CD4-positive, CD25-positive, alpha-beta regulatory T cell (primary cell): ENCODE measurements at regions not wholly inside any gene's neighbourhood (a gene's known extent, or its start where the extent isn't known, plus 50 kb on each side); places are given as distances from the start of the nearest gene placed in this dataset.

Experiments used
- ATAC-seq, 2 donors: fragments of 150-1000 bp; cut with Tn5 transposase; one replicate each; pipeline ENCODE4 v1.10.0; 2021; ENCODE audit warnings: low read depth in 2 of 2, moderate number of reproducible peaks in 2 of 2, moderate library complexity in 1 of 2
- DNase-seq, 3 donors: peaks; one replicate each; pipeline versions ENCODE4 v3.0.0 to v3.0.0-alpha.2; 2012 to 2022; ENCODE audit warnings: mixed read lengths in 1 of 3
- H3K27ac ChIP-seq: one replicate; pipeline ENCODE4 v1.7.0; 2013; ENCODE audit warnings: mild to moderate bottlenecking, low read length; ENCODE audit not compliant: insufficient read depth, poor library complexity, severe bottlenecking
- H3K27me3 ChIP-seq: one replicate; pipeline ENCODE4 v1.7.0; 2013; ENCODE audit warnings: low read length; ENCODE audit not compliant: control insufficient read depth, insufficient read depth
- H3K36me3 ChIP-seq: one replicate; pipeline ENCODE4 v1.7.0; 2013; ENCODE audit warnings: mild to moderate bottlenecking, low read length, moderate library complexity; ENCODE audit not compliant: control insufficient read depth, insufficient read depth
- H3K4me1 ChIP-seq: 2 replicates; pipeline ENCODE4 v1.7.0; 2013; ENCODE audit warnings: mild to moderate bottlenecking, low read length; ENCODE audit not compliant: insufficient read depth, control insufficient read depth, poor library complexity, severe bottlenecking
- H3K4me3 ChIP-seq: one replicate; pipeline ENCODE4 v1.7.0; 2013; ENCODE audit warnings: low read depth, mild to moderate bottlenecking, low read length, moderate library complexity
- H3K9me3 ChIP-seq, 2 experiments: 1 replicate in 1 of 2; 2 replicates in 1 of 2; pipeline ENCODE4 v1.7.0; 2013; ENCODE audit warnings: low read length in 2 of 2, mild to moderate bottlenecking in 1 of 2, moderate library complexity in 1 of 2; ENCODE audit not compliant: control insufficient read depth in 2 of 2
- H3K27ac Mint-ChIP-seq, 3 donors: one replicate each; pipeline ENCODE4 v1.8.0; 2020 to 2022; ENCODE audit warnings: mild to moderate bottlenecking in 3 of 3, mixed read lengths in 3 of 3, moderate library complexity in 2 of 3
- H3K27me3 Mint-ChIP-seq: one replicate; pipeline ENCODE4 v1.8.0; 2022; ENCODE audit warnings: mild to moderate bottlenecking, mixed read lengths
- H3K36me3 Mint-ChIP-seq: one replicate; pipeline ENCODE4 v1.8.0; 2020; ENCODE audit warnings: mixed read lengths
- H3K4me1 Mint-ChIP-seq, 4 donors: one replicate each; pipeline ENCODE4 v1.8.0; 2020 to 2022; ENCODE audit warnings: mixed read lengths in 4 of 4, mild to moderate bottlenecking in 1 of 4
- H3K4me3 Mint-ChIP-seq, 4 donors: one replicate each; pipeline ENCODE4 v1.8.0; 2020 to 2022; ENCODE audit warnings: mild to moderate bottlenecking in 4 of 4, mixed read lengths in 4 of 4, moderate library complexity in 3 of 4
- H3K9me3 Mint-ChIP-seq, 7 donors: one replicate each; pipeline ENCODE4 v1.8.0; 2020 to 2022; ENCODE audit warnings: mixed read lengths in 7 of 7, mild to moderate bottlenecking in 3 of 7, moderate library complexity in 2 of 7

DNA sequence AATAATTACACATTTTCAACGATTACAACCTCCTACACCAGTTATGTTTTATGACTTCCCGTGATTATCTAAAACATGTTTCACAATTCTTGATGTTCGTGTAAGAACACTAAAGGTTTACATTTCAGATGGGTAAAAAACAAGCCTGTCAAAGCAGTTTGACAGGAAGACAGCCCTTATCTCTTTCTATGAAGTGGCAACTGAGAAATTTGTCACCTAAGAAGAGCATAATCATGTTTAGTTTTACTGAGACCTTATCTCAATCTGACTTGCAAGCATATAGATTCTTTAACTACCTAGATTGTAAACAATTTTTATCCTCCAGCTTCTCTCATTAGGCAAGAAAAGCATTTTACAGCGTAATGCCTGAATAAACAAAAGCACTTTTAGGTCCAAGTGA, 218.4 kb upstream of the ZBED5 start:
- DNase-seq, result peak in 1 of 3 donors; percentile 46
- Histone ChIP-seq H3K4me3 (no peak overlapping the region), H3K36me3 (no peaks in the 10 kb centered on the region), H3K4me1 (no peaks in the 10 kb centered on the region), H3K9me3 (no peaks in the 10 kb centered on the region), H3K27ac (no peak overlapping the region), H3K27me3 (peaks cover 7% of the 10 kb centered on the region)
- no peak for ATAC-seq
- H3K9me3 Mint-ChIP-seq, result no peaks in the 10 kb centered on the region
- no peak overlapping the region for H3K4me3 Mint-ChIP-seq
- no peaks in the 10 kb centered on the region for H3K36me3 Mint-ChIP-seq
- H3K27ac Mint-ChIP-seq, result peak overlapping the region in 1 of 3 donors; percentile 2
- H3K4me1 Mint-ChIP-seq, result peaks cover 0 to 15% (median 5%) of the 10 kb centered on the region in 4 donors
- H3K27me3 Mint-ChIP-seq, result peaks cover 12% of the 10 kb centered on the region

DNA sequence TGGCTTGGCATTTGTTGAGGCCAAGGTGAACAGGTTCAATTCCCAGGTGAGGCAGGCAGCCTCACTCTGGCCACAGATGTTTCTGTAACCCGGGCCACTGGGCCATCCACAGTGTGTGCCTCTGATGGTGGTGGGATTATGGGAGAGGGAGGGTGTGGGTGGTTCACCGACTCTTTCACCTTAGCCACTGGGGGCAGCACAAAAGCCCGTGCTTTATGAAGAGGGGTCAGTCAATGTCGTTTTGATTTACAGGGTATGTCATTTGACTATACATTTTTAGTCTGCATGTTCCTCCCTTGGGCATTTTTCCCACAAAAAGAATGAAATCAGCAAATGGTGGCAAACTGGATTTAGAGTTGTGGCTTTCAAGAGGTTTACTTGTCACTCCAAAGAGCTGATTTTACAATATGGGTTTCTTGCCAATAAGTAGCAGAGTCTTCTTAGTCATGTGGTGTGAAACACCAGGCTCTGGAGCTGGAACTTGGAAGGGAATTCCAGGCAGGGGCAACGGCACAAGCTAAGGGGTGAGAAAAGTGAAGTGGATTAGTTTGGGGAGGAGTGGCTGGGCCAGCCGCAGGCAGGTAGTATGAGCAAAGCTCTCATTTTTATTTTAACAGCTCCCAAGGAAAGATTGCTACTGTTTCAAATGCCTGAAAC, 217.8 kb upstream of the ZBED5 start:
- no peaks in the 10 kb centered on the region for H3K9me3 ChIP-seq
- H3K36me3 ChIP-seq, result no peaks in the 10 kb centered on the region
- DNase-seq (no peak), ATAC-seq (no peak)
- Mint-ChIP-seq H3K4me1 (peaks cover 0 to 15% (median 5%) of the 10 kb centered on the region in 4 donors), H3K4me3 (no peak overlapping the region), H3K9me3 (no peaks in the 10 kb centered on the region), H3K36me3 (no peaks in the 10 kb centered on the region), H3K27ac (no peak overlapping the region), H3K27me3 (peaks cover 9% of the 10 kb centered on the region)
- H3K27me3 ChIP-seq, result peaks cover 7% of the 10 kb centered on the region
- H3K27ac ChIP-seq, result no peak overlapping the region
- H3K4me3 ChIP-seq, result no peak overlapping the region
- no peaks in the 10 kb centered on the region for H3K4me1 ChIP-seq

DNA sequence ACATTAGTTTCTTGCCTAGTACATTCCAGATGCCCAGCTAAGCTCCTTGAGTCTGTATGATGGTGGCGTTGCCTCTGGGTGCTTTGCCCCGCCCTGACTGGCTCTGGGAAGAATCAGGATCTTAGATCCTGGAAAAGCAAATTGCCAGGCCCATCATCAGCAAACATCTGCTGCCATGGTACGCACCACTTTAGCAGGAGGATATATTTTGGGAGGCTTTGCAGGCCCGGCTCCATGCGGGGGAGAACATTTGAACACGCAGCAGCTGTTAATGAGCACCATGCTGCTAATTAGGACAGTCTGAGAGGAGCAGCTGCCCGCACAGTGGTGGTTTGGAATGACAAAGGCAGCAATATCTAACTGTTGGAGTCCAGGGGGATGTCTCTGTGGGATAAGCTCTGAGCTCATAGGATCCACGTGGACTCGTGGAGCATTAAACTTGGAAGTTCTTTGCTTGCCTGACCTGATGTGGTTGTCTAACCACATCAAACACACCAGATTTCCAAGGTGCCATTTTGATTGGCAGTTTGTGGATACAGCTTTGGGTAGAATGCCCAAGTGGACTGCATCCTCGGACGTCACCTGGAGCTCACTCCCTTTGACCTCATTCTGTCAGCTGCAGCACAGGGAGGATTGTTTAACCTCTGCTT, 217.0 kb upstream of the ZBED5 start:
- Histone ChIP-seq H3K9me3 (no peaks in the 10 kb centered on the region), H3K36me3 (no peaks in the 10 kb centered on the region), H3K27ac (no peak overlapping the region), H3K4me3 (no peak overlapping the region), H3K27me3 (peaks cover 4% of the 10 kb centered on the region), H3K4me1 (no peaks in the 10 kb centered on the region)
- ATAC-seq, result no peak
- DNase-seq, result no peak
- Mint-ChIP-seq H3K9me3 (no peaks in the 10 kb centered on the region), H3K4me1 (peaks cover 0 to 15% (median 5%) of the 10 kb centered on the region in 4 donors), H3K27me3 (peaks cover 13% of the 10 kb centered on the region), H3K36me3 (no peaks in the 10 kb centered on the region), H3K27ac (no peak overlapping the region), H3K4me3 (no peak overlapping the region)

DNA sequence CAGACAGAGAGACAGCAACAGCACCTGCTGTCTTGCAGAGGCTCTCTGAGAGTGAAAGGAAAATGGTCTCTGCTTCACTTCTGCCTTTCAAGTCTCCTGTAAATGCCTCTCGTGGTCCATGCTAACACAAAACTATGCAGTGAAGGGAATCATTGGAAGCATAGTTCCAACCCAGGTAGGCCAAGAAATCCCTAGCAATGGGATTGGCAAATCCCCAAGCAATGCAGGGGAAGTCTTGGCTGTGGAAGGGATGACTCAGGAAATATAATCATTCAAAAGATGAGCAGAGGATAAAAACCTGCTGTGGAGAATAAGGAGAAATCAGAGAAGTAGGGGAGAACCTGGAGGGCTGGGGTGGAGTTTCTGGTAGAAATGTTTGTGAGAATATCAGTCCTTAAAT, 216.1 kb upstream of the ZBED5 start:
- Histone ChIP-seq H3K27me3 (no peaks in the 10 kb centered on the region), H3K4me1 (no peaks in the 10 kb centered on the region), H3K4me3 (no peak overlapping the region), H3K27ac (no peak overlapping the region), H3K36me3 (no peaks in the 10 kb centered on the region), H3K9me3 (no peaks in the 10 kb centered on the region)
- ATAC-seq, result no peak
- no peak for DNase-seq
- H3K27me3 Mint-ChIP-seq, result peaks cover 13% of the 10 kb centered on the region
- no peak overlapping the region for H3K4me3 Mint-ChIP-seq
- H3K27ac Mint-ChIP-seq, result peak overlapping the region in 1 of 3 donors; percentile 0
- no peaks in the 10 kb centered on the region for H3K36me3 Mint-ChIP-seq
- peaks cover 0 to 15% (median 5%) of the 10 kb centered on the region in 4 donors for H3K4me1 Mint-ChIP-seq
- H3K9me3 Mint-ChIP-seq, result peaks cover 0 to 2% (median 0%) of the 10 kb centered on the region in 7 donors

DNA sequence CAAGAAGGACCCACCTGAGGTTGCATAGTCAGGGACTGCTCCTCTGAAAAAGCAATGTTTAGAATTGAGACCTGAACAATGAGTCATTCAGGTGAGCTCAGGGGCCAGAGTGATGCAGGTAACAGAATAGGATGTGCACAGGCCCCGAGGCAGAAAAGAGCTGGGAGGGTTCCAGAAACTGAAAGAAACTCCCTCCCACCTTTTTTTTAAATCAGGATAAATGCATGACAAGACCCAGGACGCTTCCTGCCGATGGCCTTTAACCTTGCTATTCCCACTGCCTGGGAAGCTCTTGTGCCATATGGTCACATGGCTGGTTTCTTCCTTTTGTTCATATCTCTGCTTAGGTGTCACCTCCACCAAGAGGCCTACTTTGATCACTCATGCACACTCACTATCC, 214.2 kb upstream of the ZBED5 start:
- Mint-ChIP-seq H3K4me1 (peaks cover 0 to 12% (median 5%) of the 10 kb centered on the region in 4 donors), H3K27me3 (peaks cover 13% of the 10 kb centered on the region), H3K36me3 (no peaks in the 10 kb centered on the region), H3K27ac (no peak overlapping the region), H3K4me3 (no peak overlapping the region), H3K9me3 (peaks cover 0 to 2% (median 0%) of the 10 kb centered on the region in 7 donors)
- H3K4me3 ChIP-seq, result no peak overlapping the region
- DNase-seq, result no peak
- no peak overlapping the region for H3K27ac ChIP-seq
- no peaks in the 10 kb centered on the region for H3K9me3 ChIP-seq
- H3K27me3 ChIP-seq, result no peaks in the 10 kb centered on the region
- H3K36me3 ChIP-seq, result no peaks in the 10 kb centered on the region
- H3K4me1 ChIP-seq, result no peaks in the 10 kb centered on the region
- no peak for ATAC-seq

DNA sequence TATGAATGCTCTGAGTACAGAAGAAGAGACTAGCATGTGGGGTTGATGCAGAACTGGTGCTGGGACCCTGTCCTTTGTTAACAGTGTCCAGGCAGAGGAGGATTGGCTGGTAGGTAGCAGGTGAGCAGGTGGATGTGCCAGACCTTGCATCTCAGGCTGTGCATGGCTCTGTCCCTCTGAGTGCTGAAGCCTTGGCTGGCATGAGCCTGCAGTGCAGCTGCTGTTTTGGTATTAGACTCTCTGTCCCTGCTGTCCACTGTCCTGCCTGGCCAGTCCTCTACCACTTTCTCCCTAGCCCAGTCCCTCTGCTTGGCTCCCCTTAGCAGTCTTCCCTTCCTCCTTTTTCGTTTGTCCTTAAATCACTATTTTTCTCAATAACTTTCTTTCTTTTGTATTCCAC, 213.6 kb upstream of the ZBED5 start:
- peaks cover 0 to 8% (median 3%) of the 10 kb centered on the region in 4 donors for H3K4me1 Mint-ChIP-seq
- Histone ChIP-seq H3K4me3 (no peak overlapping the region), H3K36me3 (no peaks in the 10 kb centered on the region), H3K9me3 (no peaks in the 10 kb centered on the region), H3K27me3 (no peaks in the 10 kb centered on the region), H3K4me1 (no peaks in the 10 kb centered on the region), H3K27ac (no peak overlapping the region)
- no peak for ATAC-seq
- peaks cover 0 to 2% (median 0%) of the 10 kb centered on the region in 7 donors for H3K9me3 Mint-ChIP-seq
- peaks cover 8% of the 10 kb centered on the region for H3K27me3 Mint-ChIP-seq
- H3K4me3 Mint-ChIP-seq, result no peak overlapping the region
- H3K36me3 Mint-ChIP-seq, result no peaks in the 10 kb centered on the region
- H3K27ac Mint-ChIP-seq, result no peak overlapping the region
- DNase-seq, result no peak

DNA sequence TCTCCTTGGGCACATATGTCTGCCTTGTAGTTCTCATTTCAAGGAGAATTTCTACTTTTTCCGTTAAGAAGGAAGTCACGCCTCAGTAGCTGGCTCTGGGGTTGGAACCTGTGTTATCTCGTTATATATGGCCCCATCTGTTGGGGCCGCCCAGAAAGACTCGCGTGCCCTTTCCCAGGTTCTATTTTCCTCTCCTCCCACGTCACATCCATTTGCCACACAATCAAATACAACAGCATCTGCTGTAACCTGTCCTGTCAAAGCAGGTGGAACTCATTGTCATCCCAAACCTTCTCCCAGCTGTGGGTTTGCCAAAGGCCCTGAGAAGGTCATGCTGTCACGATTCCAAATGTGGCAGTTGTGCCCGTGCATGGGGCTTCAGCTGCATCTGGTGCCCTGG, 213.1 kb upstream of the ZBED5 start:
- no peaks in the 10 kb centered on the region for H3K36me3 Mint-ChIP-seq
- H3K9me3 ChIP-seq, result no peaks in the 10 kb centered on the region
- H3K4me3 ChIP-seq, result no peak overlapping the region
- H3K9me3 Mint-ChIP-seq, result peaks cover 0 to 2% (median 0%) of the 10 kb centered on the region in 7 donors
- DNase-seq (no peak), ATAC-seq (no peak)
- H3K4me1 Mint-ChIP-seq, result peaks cover 0 to 3% (median under 1%) of the 10 kb centered on the region in 4 donors
- no peak overlapping the region for H3K27ac Mint-ChIP-seq
- H3K4me1 ChIP-seq, result no peaks in the 10 kb centered on the region
- peaks cover 9% of the 10 kb centered on the region for H3K27me3 Mint-ChIP-seq
- no peak overlapping the region for H3K27ac ChIP-seq
- H3K27me3 ChIP-seq, result no peaks in the 10 kb centered on the region
- no peaks in the 10 kb centered on the region for H3K36me3 ChIP-seq
- no peak overlapping the region for H3K4me3 Mint-ChIP-seq
